Sigmoid colon (tissue), 4 donors: ENCODE measurements at regions not wholly inside any gene's neighbourhood (a gene's known extent, or its start where the extent isn't known, plus 50 kb on each side); places are given as distances from the start of the nearest gene placed in this dataset.

Experiments used
- CTCF ChIP-seq, 4 experiments: fragments of 450-650 bp in 3 of 4; fragments of 200-600 bp in 1 of 4; IDR thresholded peaks; one replicate each; pipeline ENCODE4 v1.5.1; 2016 to 2019; ENCODE audit warnings: antibody characterized with exemption in 4 of 4, mild to moderate bottlenecking in 3 of 4, moderate library complexity in 2 of 4
- EP300 ChIP-seq, 4 donors: sonication (generic); formaldehyde crosslinking; IDR thresholded peaks; one replicate each; pipeline ENCODE4 v1.6.1; 2017; ENCODE audit warnings: antibody characterized with exemption in 4 of 4
- POLR2A ChIP-seq, 2 donors: fragments of 450-650 bp; IDR thresholded peaks; one replicate each; pipeline ENCODE4 v1.6.1; 2016; ENCODE audit warnings: antibody characterized with exemption in 2 of 2, mild to moderate bottlenecking in 2 of 2, moderate library complexity in 2 of 2
- POLR2AphosphoS5 ChIP-seq, 4 donors: sonication (generic); formaldehyde crosslinking; IDR thresholded peaks; one replicate each; pipeline ENCODE4 v1.6.1; 2017; ENCODE audit warnings: antibody characterized with exemption in 4 of 4

DNA sequence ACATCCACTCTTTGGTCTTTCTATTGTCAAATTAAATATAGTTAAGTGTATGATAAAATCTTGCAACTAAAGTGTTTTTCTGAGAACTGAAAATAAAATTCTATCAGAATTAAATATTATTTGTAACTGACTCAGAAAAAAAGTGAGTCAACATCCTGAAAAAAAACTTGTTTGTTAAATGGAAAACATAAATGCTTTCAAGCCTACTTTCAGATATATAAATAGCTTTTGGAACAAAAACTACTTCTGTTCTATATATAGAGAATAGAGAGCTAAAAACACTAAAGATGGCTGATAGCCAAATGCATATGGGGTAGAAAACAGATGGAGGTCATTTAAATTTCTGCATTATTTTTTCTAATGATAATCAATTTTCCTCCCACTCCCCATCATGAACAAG is 61.8 kb downstream of the PIK3C2A start:
- TF ChIP-seq CTCF (IDR thresholded peaks at IDR 0.05) (no peak), EP300 (IDR thresholded peaks at IDR 0.05) (no peak), POLR2A (IDR thresholded peaks at IDR 0.05) (no peak), POLR2AphosphoS5 (IDR thresholded peaks at IDR 0.05) (no peak)
